DMS79 treated with DMSO at 0.1 percent for 48 hours (cell line): ENCODE measurements at regions not wholly inside any gene's neighbourhood (a gene's known extent, or its start where the extent isn't known, plus 50 kb on each side); places are given as distances from the start of the nearest gene placed in this dataset.
"Not testable (repeated sequence)": the region's sequence is repeated elsewhere in the genome, so short reads cannot be mapped to it uniquely, and the experiment has no call there.

Experiments used
- DNase-seq: peaks from one replicate; lab custom pipeline; 2025; lab: John Stamatoyannopoulos, UW

DNA sequence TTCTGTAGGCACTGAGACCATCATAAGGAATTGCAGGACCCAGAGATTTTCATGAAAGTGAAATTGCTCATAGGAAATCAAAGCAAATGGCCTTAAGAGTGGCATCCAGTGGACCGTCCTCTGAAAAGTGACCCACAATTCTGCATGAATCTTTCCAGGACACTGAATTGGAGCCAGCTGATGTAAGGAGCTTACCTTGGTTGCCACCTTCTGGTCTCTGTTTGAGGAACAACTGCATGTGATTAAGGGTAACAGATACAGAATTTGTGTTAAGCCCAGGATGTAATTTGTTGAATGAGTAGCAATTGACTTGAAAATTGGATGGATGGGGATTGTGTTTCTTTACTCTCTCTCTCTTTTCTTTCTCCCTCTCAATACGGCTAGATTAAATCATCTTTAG, 49.9 kb upstream of the GAS1 start:
- no peak for DNase-seq

DNA sequence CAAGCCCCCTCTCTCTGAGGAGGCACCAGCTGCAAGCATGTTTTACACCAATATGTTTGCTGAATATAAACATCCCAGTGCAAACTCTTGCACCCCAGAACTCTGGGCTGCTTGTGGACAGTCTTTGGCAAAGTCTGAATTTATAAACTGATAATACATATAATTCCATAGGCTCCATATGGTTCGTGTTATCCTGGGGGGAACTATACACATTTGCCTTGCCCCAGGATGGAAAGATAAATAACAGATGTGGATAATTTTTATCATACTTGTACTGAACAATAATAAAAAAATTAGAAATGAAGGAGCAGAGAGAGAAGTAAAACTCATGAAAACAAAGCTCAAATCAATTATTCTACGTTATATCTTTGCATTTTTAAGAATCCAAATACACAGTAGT, 50.6 kb upstream of the GAS1 start:
- DNase-seq: no peak

DNA sequence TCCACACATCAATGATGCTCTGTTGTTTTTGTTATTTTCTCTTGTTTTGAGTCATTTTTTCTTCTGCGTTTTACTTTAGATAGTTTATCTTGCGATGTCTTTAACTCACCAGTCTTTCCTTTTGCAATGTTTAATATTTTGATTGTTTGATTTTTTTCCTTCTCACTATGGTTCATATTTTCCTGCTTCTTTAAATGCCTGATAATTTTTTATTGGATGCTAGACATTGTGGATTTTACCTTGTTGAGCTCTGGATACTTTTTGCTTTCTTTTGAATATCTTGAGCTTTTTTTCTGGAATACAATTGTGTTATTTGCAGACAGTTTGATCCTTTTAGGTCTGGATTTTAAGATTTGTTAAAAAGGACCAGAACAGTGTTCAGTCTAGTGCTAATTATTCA, 55.2 kb upstream of the GAS1 start:
- no peak for DNase-seq

DNA sequence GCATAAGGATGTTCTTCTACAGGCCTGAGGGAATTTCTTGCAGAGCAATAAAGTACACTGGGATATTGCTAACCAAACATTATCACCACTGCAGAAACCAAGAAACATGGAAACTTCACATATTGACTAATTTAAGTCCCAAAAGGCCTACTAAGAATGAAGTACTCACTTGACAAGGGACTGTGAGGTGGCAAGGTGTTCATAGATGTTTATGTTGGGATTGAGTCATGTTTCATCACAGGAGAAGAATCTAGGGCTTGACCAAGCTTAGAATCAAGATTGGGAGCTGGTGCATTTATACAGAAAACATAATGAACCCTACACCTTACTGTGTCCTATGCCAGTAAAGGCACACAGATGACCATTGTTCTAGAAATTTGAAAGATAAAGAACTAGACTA, 56.7 kb upstream of the GAS1 start:
- DNase-seq: no peak

DNA sequence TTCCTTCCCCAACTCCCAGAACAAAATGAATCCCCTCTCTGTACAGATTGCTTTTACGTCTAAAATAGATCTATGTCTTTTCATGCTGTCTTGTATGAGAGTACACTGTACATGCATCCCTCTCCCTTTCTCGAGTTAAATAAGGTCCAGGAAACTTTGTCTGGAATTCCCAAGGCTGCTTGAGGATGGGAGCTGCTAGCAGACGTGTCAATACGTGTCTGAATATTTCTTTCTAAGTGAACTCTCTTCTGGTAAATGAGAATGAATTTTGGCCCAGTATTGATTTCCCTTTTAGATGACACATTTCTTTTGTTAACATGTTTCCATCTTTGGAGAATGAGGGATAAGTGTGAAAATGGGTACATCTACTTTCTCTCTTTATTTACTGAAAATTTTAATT, 59.6 kb upstream of the GAS1 start:
- DNase-seq: no peak

DNA sequence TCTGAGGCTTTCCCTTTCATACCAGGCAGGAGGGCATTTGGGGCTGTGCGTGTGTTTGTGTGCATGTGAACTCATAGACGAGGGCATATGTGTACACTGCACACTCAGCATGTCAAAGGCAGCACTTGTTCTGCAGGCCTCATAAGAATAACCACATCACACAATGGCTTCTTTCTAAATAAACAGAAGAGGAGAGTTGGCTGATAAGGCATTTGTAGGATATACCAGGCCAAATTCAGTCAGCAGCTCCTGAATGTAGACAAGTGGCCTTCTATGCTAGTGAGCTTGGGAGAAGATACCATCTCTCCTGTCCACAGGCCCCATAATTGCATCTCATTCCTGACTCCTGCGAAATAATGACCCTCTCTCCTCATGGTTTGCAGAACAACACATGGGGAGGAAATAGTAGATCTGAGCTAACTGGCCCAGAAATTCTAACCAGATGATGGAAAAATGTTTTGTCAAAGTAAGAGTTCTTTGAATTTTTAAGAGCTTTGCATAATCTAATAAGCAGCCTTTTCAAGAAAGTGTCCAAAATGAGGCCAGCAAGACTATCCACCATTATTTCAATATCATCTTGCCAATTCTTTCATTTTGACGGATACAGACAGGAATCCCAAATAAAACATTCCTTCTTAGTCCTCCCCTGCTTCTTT, 60.5 kb upstream of the GAS1 start:
- DNase-seq: no peak

DNA sequence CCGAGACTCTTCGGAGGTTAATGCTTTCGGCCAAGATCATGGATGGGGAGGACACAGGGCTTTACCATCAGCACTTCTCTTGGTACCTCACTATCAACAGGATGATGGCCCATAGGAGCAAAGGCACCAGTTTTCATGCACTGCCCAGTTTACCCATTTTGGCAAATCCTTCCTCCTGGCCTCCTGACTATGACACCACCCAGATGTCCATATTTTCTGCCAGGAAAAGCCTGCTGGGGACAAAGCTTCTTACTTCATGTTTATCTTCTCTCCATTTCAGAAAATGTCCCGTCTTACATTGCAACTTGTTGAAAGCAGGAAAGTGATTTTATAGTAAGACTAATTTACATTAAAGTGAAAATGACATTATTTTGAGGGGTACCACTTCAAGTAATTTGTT, 61.4 kb upstream of the GAS1 start:
- DNase-seq: no peak

DNA sequence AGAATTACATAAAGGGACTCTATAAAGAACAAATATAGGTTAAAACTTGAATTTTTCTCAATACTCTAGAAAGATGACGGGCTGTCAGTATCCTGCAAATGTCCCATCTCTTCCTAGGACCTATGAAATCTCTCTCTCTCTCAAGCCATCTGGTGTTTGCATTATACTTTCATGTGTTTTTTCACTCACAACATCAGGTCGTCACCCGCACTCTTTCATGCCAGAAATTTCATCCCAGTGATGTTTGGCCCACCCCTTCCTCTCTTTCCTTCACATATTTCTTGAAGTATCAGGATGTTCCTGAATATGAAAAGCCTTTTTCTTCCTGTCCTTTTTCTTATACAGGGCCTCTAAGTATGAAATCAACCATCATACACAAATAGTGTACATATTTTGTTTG, 63.3 kb upstream of the GAS1 start:
- DNase-seq: no peak

DNA sequence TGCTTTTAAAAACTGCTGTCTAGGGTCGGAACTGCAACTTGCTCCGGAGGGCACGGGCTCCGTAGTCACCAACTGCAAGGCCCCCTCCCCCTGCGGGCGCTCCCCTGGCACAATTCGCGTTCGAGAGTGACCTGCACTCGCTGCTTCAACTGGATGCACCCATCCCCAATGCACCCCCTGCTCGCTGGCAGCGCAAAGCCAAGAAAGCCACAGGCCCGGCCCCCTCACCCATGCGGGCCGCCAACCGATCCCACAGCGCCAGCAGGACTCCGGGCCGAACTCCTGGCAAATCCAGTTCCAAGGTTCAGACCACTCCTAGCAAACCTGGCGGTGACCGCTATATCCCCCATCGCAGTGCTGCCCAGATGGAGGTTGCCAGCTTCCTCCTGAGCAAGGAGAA, 64.2 kb upstream of the GAS1 start:
- DNase-seq: no peak

DNA sequence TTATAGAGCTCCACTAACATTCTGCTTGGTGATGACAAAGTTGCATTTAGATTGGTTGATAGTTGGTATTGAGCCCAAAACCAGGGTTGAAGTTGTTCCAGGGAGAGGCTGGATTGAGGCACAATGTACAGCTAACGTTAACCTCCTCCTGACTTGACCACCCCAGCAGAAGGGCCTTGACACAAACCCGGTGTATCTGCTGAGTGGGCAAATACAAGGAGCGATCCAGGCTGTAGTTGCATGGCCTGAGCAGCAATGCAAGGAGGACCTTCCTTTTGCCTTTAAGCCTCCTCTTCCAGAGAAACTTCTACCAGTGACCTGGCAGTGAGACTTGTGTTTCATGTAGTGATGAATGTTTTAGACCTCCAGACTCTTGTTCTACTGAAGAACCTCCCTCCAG, 66.2 kb upstream of the GAS1 start:
- no peak for DNase-seq

DNA sequence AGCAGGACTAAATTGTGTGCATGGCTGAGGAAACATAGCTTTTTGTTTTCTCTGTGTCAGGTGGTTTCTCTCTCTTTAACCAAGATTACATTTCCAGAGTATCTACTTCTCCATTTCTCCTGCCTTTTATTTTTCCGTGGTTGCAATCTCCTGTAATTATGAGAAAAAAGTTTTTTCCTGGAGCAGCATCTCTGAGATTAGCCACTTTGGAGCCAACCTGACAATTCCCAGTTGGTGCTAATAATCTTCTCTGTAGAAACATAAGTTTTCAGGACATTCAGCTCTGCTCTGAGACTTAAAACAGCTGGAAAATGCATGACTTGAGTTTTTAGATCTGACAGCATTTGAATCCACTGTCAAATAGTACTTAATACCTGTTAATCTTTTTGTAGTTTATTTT, 67.1 kb upstream of the GAS1 start:
- DNase-seq: no peak

DNA sequence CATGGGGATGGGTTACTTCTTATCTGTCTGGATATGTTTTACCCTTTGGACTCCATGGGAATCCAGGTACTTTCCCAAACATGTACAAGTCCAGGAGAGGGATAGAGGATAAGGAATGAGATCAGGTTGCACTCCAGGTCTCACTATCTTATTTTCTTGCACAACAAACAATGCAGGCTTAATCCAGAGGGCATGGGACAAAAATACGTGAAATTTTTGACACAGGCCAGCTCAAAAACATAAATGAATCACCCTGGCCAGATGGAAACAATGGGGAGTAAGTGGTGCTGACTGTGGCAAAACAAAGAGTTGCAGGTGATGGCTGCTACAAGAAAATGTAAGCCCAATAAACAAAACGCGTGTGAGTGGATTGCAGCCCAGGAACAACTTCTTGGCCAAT, 69.4 kb upstream of the GAS1 start:
- DNase-seq: no peak

DNA sequence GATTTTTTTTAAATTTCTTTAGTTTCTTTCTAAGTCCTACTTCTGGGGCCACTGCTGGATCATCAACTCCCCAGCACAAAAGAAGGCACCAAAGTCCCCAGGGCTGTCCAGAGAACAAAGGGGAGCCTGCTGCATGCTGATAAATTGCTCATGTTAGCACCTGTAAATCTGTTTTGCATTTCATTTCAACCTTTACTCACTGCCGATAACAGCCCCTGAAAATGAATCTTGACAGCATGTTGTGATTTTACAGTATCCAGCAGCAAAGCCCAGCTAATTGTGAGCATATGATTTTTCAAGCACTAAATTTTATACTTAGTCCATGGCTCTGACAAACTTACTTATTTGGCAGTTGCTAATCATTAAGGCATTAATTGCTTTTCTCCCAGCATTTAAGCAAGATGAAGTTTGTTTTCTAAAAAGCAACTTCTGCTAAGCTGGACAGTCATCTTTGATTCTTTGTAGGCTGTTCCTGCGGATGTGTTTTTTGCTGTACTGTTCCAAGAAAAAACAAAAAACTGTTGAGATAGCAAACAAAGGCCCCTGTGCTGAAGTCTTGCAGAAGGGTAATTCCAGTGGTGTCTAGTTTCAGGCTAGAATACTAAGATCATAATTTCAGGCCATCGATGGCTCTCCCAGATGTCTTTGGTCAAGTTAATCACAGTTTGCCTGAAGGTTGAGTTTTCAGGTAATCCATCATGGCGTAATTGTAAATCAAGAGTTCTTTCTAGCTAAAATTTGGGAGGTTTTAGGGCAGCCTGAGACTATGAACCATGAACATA, 73.1 kb upstream of the GAS1 start:
- DNase-seq: no peak

DNA sequence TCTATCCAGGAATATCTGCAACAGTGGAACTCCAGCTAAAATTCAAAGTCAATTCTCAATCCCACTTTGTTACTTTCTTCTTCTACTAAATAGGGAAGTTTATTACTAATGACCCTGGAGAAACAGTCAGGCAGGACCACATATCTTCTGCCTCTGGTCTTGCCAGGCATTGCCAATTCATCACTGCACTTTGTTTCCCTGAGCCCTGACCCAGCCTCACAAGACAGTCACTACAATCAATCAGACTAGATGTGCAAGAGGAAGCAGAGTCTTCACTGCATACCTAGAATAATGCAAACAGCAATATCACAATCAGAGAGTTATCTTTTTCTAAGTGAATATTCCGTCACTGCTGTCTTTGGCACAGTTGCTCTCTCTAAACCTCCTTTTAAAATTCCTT, 74.9 kb upstream of the GAS1 start:
- DNase-seq: no peak

DNA sequence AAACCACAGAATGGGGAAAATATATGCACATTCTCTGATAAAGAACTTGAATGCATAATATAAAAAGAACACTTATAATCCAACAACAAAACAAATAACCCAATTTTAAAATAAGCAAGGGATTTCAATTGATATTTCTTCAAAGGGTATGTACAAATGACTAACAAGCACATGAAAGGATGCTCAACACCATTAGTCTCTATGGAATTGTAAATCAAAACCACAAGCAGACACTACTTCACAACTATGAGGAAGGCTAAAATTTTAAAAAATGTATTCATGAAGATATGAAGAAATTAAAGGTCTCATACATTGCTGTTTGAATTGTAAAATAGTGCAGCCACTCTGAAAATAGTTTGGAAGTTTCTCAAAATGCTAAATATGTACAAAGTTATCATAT, 78.9 kb upstream of the GAS1 start:
- DNase-seq: no peak

DNA sequence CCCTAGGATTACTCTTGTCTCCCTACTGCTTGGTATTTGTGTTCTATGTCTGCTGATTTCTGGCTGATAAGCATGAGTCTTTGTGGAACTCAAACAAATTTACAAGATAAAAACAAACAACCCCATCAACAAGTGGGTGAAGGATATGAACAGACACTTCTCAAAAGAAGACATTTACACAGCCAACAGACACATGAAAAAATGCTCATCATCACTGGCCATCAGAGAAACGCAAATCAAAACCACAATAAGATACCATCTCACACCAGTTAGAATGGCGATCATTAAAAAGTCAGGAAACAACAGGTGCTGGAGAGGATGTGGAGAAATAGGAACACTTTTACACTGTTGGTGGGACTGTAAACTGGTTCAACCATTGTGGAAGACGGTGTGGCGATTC, 81.5 kb upstream of the GAS1 start:
- DNase-seq: not testable (repeated sequence)

DNA sequence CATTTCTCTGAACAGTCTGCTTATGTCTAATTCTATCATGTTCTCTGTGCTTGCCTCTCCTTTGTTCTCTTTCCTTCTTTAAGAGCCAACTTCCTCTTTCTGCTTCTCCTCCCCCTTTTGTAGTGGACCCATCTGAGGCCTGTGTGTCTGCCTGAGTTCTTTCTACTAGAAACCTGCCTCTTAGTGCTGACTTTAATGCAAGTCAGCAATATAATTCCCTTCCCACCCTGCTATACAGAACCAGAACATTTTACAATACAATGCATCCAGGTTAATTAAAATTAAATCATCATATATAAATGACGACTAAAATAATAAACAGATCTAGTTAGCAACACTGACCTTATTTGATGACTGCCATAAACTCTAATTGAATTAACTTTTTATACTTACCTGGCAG, 82.6 kb upstream of the GAS1 start:
- DNase-seq: no peak

DNA sequence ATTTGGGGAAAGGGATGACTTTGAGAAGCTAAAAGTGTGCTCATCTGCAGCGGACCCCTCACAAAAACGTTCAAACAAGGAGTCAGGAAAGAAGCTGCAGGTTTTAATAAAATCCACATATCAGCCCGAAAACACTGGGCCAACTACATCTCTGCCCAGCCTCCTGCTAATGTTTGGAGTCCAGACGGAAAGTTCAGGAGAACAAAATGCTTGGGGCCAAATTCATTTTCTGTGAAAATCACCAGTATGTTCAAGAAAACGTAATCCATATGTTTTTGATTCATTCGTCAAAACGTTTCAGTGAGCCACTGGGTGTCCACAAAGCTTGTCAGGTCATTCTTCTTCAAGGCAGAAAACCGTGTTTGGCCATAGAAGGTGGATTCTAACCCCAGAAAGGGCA, 87.5 kb upstream of the GAS1 start:
- DNase-seq: no peak

DNA sequence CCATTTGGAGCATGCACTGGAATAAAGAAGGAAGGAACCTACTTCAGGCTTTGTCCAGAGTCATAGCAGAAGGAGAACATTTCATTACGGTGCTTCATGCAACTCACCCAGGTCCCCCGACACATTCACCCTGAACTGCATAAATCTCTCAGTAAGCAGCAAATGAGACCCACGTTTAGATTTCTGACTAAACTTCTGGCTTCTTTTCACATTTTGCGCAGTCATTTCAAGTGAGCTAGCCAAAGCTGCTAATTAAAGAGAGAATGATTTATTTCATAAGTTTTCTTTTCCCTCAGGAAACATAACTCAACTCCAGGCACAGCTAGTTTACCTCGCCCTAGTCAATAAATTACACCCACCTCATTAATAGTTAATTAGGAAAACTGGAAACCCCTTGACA, 88.6 kb upstream of the GAS1 start:
- DNase-seq: no peak

DNA sequence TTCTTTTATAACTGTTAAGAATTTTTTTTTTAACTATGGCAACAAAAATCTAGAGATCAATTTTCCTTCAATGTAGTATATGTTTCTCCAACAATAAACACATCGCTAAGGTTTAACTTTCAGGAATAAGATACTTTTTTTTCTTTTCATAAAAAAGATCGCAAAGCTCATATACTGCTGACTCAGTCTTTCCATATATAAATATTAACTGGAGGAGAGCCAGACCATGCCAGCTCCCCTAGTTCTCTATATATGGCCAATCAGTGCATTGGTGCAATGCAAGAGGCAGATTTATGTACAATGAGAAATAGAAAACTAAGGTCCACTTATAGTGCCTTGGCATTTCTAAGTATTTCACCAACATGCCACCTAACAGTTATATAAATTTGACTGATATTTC, 89.2 kb upstream of the GAS1 start:
- DNase-seq: no peak

DNA sequence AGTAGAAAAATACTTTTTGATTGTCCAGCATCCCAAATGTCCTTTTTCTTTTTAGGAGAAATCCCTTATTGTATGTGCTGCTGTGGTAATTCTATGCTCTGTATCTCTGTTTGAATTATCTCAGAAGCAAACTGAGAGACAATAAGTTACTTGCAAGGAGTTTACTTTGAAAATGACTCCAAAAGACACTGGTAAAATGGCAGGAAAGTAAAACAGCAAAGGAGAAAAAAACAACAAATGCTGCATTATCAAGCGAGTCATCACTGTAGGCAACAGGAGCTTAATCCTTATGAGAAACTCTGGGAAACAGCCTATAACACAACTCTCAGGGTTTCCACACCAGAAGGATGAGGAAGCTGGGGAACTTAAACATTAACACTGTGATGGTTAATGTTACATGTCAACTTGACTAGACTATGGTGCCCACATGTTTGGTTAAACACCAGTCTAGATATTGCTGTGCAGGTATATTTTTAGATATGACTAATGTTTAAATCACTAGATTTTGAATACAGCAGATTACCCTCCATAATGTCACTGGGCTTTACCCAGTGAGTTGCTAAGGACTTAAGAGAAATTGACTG, 92.6 kb upstream of the GAS1 start:
- no peak for DNase-seq

DNA sequence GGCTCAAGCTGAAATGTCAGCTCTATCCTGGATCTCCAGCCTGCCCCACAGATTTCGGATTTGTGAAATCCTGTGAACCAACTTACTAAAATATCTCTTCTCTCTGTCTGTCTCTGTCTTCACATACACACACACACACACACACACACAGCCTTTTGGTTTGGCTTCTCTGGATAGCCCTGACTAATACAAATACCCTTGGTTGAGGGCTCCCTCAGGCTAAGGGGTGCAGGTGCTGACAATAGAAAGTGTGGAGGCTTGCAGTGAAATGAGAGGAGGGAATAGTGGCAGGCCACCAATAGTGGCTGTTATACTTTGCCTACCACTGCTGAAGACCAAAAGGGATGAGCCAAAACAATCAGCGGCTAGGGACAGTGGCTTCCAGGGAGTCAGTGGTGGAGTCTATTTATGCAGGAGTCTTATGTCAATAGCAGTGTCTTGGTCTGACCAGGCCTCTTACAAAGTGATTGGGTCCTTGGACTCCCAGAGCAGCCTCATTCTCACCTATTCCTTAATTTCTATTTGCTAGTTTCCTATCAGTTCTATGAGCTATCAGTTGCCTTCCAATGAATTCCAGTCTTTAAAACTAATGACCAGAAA, 93.2 kb upstream of the GAS1 start:
- no peak for DNase-seq

DNA sequence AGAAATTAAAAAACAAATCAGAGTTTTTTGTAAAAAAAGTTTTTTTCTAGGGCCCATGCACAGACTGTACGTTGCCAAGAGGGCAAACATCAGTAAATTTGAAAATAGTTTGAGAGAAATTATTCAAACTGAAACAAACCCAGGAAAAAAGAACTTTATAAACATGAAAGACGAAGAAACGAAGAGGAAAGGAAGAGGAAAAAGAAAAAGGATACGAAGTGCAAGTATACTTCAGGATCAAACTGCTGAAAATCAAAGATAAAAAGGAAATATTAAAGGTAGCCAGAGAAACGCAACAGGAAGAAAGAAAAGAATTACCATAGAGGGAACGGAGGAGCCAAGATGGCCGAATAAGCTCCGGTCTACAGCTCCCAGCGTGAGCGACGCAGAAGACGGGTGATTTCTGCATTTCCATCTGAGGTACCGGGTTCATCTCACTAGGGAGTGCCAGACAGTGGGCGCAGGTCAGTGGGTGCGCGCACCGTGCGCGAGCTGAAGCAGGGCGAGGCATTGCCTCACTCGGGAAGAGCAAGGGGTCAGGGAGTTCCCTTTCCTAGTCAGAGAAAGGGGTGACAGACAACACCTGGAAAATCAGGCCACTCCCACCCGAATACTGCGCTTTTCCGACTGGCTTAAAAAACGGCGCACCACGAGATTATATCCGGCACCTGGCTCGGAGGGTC, 94.4 kb upstream of the GAS1 start:
- not testable (repeated sequence) for DNase-seq
